ENCODE measurements at regions not wholly inside any gene's neighbourhood (a gene's known extent, or its start where the extent isn't known, plus 50 kb on each side); places are given as distances from the start of the nearest gene placed in this dataset.

DNA sequence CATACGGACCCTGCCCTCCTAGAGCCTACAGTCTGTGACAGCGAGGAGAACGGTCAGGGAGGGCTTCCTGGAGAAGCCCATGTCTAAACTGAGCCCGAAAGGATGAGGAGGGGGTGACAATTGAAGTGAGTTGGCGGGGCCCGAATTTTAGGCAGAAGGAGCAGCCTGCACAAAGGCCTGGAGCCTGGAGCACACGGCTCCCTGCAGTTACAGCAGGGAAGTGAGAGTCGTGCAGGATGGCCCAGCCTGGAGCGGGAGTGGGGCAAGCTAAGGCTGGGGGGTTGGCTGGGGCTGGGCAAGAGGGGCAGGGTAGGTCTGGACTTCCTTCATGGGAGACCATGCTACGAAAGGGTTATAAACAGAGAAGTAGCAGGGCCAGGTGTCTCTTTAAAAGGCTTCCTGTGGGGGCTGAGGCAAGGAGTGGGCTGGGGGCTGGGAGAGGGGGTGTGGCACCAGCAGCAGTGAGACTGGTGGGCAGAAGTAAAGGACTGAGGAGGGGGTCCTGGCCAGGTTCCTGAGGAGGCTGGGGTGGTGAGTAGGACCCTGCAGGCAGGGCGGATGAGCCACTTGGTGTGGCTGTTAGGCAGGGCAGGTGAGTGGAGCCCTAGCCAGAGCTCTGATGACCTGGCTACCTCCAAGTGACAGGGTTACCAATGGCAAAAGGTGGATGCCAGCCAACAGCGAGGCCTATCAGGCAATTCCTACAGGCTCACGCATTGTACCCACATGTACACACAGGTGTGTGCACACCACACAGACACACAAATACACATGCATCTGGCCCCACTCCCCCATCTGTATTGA, 119.2 kb downstream of the MRPL14 start:
- TF ChIP-seq CTCF (IDR thresholded peaks at IDR 0.05; ENCODE audit: insufficient read depth, low read length) (no peak), POLR2AphosphoS5 (IDR thresholded peaks at IDR 0.05; ENCODE audit: low read depth) (no peak), SPI1 (IDR thresholded peaks at IDR 0.05; ENCODE audit: borderline replicate concordance, low read depth) (no peak), GABPA (IDR thresholded peaks at IDR 0.05; ENCODE audit: low read depth) (no peak)
- TF ChIP-seq, protein P1, sequence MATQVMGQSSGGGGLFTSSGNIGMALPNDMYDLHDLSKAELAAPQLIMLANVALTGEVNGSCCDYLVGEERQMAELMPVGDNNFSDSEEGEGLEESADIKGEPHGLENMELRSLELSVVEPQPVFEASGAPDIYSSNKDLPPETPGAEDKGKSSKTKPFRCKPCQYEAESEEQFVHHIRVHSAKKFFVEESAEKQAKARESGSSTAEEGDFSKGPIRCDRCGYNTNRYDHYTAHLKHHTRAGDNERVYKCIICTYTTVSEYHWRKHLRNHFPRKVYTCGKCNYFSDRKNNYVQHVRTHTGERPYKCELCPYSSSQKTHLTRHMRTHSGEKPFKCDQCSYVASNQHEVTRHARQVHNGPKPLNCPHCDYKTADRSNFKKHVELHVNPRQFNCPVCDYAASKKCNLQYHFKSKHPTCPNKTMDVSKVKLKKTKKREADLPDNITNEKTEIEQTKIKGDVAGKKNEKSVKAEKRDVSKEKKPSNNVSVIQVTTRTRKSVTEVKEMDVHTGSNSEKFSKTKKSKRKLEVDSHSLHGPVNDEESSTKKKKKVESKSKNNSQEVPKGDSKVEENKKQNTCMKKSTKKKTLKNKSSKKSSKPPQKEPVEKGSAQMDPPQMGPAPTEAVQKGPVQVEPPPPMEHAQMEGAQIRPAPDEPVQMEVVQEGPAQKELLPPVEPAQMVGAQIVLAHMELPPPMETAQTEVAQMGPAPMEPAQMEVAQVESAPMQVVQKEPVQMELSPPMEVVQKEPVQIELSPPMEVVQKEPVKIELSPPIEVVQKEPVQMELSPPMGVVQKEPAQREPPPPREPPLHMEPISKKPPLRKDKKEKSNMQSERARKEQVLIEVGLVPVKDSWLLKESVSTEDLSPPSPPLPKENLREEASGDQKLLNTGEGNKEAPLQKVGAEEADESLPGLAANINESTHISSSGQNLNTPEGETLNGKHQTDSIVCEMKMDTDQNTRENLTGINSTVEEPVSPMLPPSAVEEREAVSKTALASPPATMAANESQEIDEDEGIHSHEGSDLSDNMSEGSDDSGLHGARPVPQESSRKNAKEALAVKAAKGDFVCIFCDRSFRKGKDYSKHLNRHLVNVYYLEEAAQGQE (IDR thresholded peaks at IDR 0.05; ENCODE audit: insufficient replicate concordance, low read depth) = no peak
- no peak overlapping the region for H3K27ac ChIP-seq (replicated peaks)
- DNase-seq (ENCODE audit: low read depth in 1 of 2, low spot score in 1 of 2) = no peak
- H3K27me3 ChIP-seq (ENCODE audit: insufficient read depth, poor library complexity, severe bottlenecking) = peaks cover 15% of the 10 kb centered on the region
- no peak overlapping the region for H3K4me3 ChIP-seq (replicated peaks; ENCODE audit: insufficient read depth, low read length)

- Histone ChIP-seq H3K27ac (replicated peaks) (no peak overlapping the region), H3K4me3 (replicated peaks; ENCODE audit: insufficient read depth, low read length) (no peak overlapping the region), H3K27me3 (ENCODE audit: insufficient read depth, poor library complexity, severe bottlenecking) (peaks cover 26% of the 10 kb centered on the region)
- TF ChIP-seq CTCF (IDR thresholded peaks at IDR 0.05; ENCODE audit: insufficient read depth, low read length) (no peak), SPI1 (IDR thresholded peaks at IDR 0.05; ENCODE audit: borderline replicate concordance, low read depth) (no peak), POLR2AphosphoS5 (IDR thresholded peaks at IDR 0.05; ENCODE audit: low read depth) (no peak), GABPA (IDR thresholded peaks at IDR 0.05; ENCODE audit: low read depth) (no peak)
- TF ChIP-seq, protein P1 (IDR thresholded peaks at IDR 0.05; ENCODE audit: insufficient replicate concordance, low read depth) = no peak
- no peak for DNase-seq (ENCODE audit: low read depth in 1 of 2, low spot score in 1 of 2)
Measured at GRCh38 chr6:44006872-44007303, 120.4 kb downstream of the MRPL14 start.

DNA sequence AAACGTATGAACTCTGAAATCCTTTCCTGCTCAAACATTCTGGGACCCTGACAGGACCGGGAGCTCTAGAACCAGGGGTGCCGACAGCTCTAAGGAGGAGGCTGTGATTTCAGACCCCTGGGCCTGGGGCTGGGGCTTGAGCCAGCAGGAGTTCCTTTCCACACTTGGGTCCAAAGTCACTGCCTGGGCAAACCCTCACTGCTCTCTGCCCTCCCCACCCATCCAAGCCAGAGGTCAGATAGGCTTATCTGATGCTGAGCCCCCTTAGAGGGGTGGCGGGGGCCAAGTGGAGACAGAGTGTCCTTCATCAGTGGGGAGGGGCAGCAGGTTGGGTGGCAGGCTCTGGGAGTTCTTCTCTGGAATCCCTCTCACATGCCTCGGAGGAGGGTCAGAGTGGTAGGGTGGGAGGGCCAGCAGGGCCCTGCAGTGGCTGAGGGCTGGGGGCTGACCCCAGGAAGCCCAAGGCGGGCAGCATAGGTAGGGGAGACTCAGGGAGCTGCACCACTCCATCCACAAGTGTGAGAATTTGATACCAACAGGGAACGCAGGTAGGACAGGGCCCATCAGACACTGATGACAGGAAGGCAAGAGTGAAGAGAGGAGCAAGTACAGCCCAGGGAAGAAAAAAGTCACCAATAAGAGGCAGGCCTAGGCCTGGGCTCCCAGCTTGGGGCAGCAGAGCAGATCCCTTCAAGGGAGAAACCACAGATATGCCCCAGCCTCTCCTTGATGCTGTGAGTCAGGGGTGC, 121.0 kb downstream of the MRPL14 start:
- TF ChIP-seq GABPA (IDR thresholded peaks at IDR 0.05; ENCODE audit: low read depth) (no peak), POLR2AphosphoS5 (IDR thresholded peaks at IDR 0.05; ENCODE audit: low read depth) (no peak), CTCF (IDR thresholded peaks at IDR 0.05; ENCODE audit: insufficient read depth, low read length) (no peak), SPI1 (IDR thresholded peaks at IDR 0.05; ENCODE audit: borderline replicate concordance, low read depth) (no peak)
- TF ChIP-seq, protein P1 (IDR thresholded peaks at IDR 0.05; ENCODE audit: insufficient replicate concordance, low read depth) = no peak
- Histone ChIP-seq H3K27ac (replicated peaks) (no peak overlapping the region), H3K4me3 (replicated peaks; ENCODE audit: insufficient read depth, low read length) (no peak overlapping the region), H3K27me3 (ENCODE audit: insufficient read depth, poor library complexity, severe bottlenecking) (peaks cover 28% of the 10 kb centered on the region)
- DNase-seq (ENCODE audit: low read depth in 1 of 2, low spot score in 1 of 2) = no peak
